Forelimb muscle (tissue), 1 donor: ENCODE measurements at regions not wholly inside any gene's neighbourhood (a gene's known extent, or its start where the extent isn't known, plus 50 kb on each side); places are given as distances from the start of the nearest gene placed in this dataset.
A peak's percentile ranks its signal among the peaks of the same experiment; 100 is the strongest.

ENCODE experiments used
- DNase-seq: peaks from one replicate; pipeline ENCODE4 v3.0.0-alpha.2; 2013; ENCODE audit warnings: low read depth

- DNase-seq: peak; percentile 92
Measured at GRCh38 chr2:41061356-41061755, 609.5 kb upstream of the SLC8A1 start.

GRCh38 chr2:41062336-41062735 lies 610.4 kb upstream of the SLC8A1 start:
- peak; percentile 54 for DNase-seq

GRCh38 chr2:41066168-41066567 lies 614.3 kb upstream of the SLC8A1 start:
- no peak for DNase-seq

GRCh38 chr2:41068740-41069139 lies 616.9 kb upstream of the SLC8A1 start:
- DNase-seq: no peak

GRCh38 chr2:41078341-41078740 lies 626.5 kb upstream of the SLC8A1 start:
- no peak for DNase-seq

- peak; percentile 14 for DNase-seq
Measured at GRCh38 chr2:41079011-41079410, 627.1 kb upstream of the SLC8A1 start.

- DNase-seq: no peak
Measured at GRCh38 chr2:41084321-41084720, 632.4 kb upstream of the SLC8A1 start.

- DNase-seq: no peak
Measured at GRCh38 chr2:41087946-41088345, 636.1 kb upstream of the SLC8A1 start.

- DNase-seq: no peak
Measured at GRCh38 chr2:41101281-41101680, 649.4 kb upstream of the SLC8A1 start.

GRCh38 chr2:41109744-41110143 lies 657.9 kb upstream of the SLC8A1 start:
- no peak for DNase-seq

- no peak for DNase-seq
Measured at GRCh38 chr2:41111836-41112627, 660.1 kb upstream of the SLC8A1 start.

- no peak for DNase-seq
Measured at GRCh38 chr2:41116106-41116797, 664.4 kb upstream of the SLC8A1 start.

- no peak for DNase-seq
Measured at GRCh38 chr2:41119489-41119888, 667.6 kb upstream of the SLC8A1 start.

- no peak for DNase-seq
Measured at GRCh38 chr2:41123341-41123740, 671.5 kb upstream of the SLC8A1 start.

- DNase-seq: no peak
Measured at GRCh38 chr2:41127351-41127750, 675.5 kb upstream of the SLC8A1 start.

GRCh38 chr2:41129988-41130387 lies 678.1 kb upstream of the SLC8A1 start:
- no peak for DNase-seq

GRCh38 chr2:41137031-41137430 lies 685.1 kb upstream of the SLC8A1 start:
- no peak for DNase-seq

GRCh38 chr2:41141146-41141791 lies 689.4 kb upstream of the SLC8A1 start:
- no peak for DNase-seq

- DNase-seq: no peak
Measured at GRCh38 chr2:41142478-41142877, 690.6 kb upstream of the SLC8A1 start.

- no peak for DNase-seq
Measured at GRCh38 chr2:41145066-41145465, 693.2 kb upstream of the SLC8A1 start.

- no peak for DNase-seq
Measured at GRCh38 chr2:41149054-41149453, 697.2 kb upstream of the SLC8A1 start.

GRCh38 chr2:41151746-41152145 lies 699.9 kb upstream of the SLC8A1 start:
- no peak for DNase-seq

- DNase-seq: no peak
Measured at GRCh38 chr2:41152318-41152717, 700.4 kb upstream of the SLC8A1 start.
